ENCODE measurements at regions not wholly inside any gene's neighbourhood (a gene's known extent, or its start where the extent isn't known, plus 50 kb on each side); places are given as distances from the start of the nearest gene placed in this dataset.

DNA sequence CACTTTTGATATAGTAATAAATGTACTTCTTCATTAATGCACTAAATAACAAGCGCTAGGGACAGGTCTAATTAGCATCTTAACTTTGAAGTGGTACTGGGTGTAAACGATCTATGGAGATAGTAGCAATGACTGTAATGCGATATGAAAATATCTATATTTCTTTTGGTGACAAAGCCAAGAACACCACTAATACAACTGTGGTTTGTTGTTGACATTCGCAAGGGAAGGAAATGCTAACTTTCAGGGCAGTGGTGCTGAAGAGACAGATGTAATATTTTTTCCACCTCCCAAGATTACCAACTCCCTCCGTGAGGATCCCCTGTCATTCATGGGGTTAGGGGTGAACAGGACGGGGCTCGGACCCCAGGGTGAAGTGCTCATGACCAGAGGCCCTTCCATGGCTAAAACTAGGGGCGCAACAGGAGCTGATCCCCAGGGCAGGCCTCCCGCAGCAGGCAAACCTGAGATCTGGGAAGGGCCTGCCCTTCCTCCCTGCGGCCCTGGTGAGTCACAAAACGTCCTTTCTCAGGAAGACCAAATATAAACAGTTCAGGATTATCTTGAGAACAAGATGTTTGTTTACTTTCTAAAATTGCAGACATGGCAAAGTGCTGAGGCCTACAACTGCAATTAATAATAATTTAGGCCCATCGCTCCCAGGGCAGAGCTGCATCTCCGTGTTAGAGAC is 65.0 kb upstream of the TOX2 start:
- no peak overlapping the region for H3K4me3 Mint-ChIP-seq
- H3K27me3 Mint-ChIP-seq (ENCODE audit: low read depth): no peaks in the 10 kb centered on the region; the same call in 1 of the 2 replicates
- DNase-seq (ENCODE audit: low spot score) (no peak), ATAC-seq (no peak)
- no peaks in the 10 kb centered on the region for H3K4me1 Mint-ChIP-seq
- H3K27ac Mint-ChIP-seq: no peak overlapping the region
- no peaks in the 10 kb centered on the region for H3K9me3 Mint-ChIP-seq
- H3K36me3 Mint-ChIP-seq: no peaks in the 10 kb centered on the region
- POLR2A ChIA-PET: no interaction called here
- TF ChIP-seq JAZF1 (CRISPR knock-in tag; IDR thresholded peaks at IDR 0.05) (no peak), TEAD4 (CRISPR knock-in tag; IDR thresholded peaks at IDR 0.05) (no peak), ZNF219 (CRISPR knock-in tag; IDR thresholded peaks at IDR 0.05; ENCODE audit: borderline replicate concordance) (no peak), ZNF423 (CRISPR knock-in tag; IDR thresholded peaks at IDR 0.05) (no peak), RORB (CRISPR knock-in tag; IDR thresholded peaks at IDR 0.05) (no peak), SP1 (CRISPR knock-in tag; conservative IDR thresholded peaks at IDR 0.05) (no peak), ZSCAN18 (CRISPR knock-in tag; IDR thresholded peaks at IDR 0.05) (no peak), SOX15 (CRISPR knock-in tag; IDR thresholded peaks at IDR 0.05) (no peak), PRDM15 (CRISPR knock-in tag; IDR thresholded peaks at IDR 0.05) (no peak), ZNF416 (CRISPR knock-in tag; IDR thresholded peaks at IDR 0.05) (no peak), GTF2I (CRISPR knock-in tag; conservative IDR thresholded peaks at IDR 0.05) (no peak), FOXK1 (CRISPR knock-in tag; IDR thresholded peaks at IDR 0.05) (no peak), ZNF263 (CRISPR knock-in tag; IDR thresholded peaks at IDR 0.05; ENCODE audit: low read depth) (no peak), JUN (CRISPR knock-in tag; IDR thresholded peaks at IDR 0.05) (no peak)
- TF ChIP-seq, protein P1, sequence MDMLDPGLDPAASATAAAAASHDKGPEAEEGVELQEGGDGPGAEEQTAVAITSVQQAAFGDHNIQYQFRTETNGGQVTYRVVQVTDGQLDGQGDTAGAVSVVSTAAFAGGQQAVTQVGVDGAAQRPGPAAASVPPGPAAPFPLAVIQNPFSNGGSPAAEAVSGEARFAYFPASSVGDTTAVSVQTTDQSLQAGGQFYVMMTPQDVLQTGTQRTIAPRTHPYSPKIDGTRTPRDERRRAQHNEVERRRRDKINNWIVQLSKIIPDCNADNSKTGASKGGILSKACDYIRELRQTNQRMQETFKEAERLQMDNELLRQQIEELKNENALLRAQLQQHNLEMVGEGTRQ (CRISPR knock-in tag; IDR thresholded peaks at IDR 0.05): no peak
- TF ChIP-seq, protein P2, sequence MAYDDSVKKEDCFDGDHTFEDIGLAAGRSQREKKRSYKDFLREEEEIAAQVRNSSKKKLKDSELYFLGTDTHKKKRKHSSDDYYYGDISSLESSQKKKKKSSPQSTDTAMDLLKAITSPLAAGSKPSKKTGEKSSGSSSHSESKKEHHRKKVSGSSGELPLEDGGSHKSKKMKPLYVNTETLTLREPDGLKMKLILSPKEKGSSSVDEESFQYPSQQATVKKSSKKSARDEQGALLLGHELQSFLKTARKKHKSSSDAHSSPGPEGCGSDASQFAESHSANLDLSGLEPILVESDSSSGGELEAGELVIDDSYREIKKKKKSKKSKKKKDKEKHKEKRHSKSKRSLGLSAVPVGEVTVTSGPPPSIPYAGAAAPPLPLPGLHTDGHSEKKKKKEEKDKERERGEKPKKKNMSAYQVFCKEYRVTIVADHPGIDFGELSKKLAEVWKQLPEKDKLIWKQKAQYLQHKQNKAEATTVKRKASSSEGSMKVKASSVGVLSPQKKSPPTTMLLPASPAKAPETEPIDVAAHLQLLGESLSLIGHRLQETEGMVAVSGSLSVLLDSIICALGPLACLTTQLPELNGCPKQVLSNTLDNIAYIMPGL (CRISPR knock-in tag; IDR thresholded peaks at IDR 0.05): no peak
- TF ChIP-seq, protein P3, sequence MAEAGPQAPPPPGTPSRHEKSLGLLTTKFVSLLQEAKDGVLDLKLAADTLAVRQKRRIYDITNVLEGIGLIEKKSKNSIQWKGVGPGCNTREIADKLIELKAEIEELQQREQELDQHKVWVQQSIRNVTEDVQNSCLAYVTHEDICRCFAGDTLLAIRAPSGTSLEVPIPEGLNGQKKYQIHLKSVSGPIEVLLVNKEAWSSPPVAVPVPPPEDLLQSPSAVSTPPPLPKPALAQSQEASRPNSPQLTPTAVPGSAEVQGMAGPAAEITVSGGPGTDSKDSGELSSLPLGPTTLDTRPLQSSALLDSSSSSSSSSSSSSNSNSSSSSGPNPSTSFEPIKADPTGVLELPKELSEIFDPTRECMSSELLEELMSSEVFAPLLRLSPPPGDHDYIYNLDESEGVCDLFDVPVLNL (CRISPR knock-in tag; IDR thresholded peaks at IDR 0.05; ENCODE audit: borderline replicate concordance, low read depth): no peak
- TF ChIP-seq, protein P4, sequence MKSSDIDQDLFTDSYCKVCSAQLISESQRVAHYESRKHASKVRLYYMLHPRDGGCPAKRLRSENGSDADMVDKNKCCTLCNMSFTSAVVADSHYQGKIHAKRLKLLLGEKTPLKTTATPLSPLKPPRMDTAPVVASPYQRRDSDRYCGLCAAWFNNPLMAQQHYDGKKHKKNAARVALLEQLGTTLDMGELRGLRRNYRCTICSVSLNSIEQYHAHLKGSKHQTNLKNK (CRISPR knock-in tag; IDR thresholded peaks at IDR 0.05): no peak
- TF ChIP-seq, protein P5, sequence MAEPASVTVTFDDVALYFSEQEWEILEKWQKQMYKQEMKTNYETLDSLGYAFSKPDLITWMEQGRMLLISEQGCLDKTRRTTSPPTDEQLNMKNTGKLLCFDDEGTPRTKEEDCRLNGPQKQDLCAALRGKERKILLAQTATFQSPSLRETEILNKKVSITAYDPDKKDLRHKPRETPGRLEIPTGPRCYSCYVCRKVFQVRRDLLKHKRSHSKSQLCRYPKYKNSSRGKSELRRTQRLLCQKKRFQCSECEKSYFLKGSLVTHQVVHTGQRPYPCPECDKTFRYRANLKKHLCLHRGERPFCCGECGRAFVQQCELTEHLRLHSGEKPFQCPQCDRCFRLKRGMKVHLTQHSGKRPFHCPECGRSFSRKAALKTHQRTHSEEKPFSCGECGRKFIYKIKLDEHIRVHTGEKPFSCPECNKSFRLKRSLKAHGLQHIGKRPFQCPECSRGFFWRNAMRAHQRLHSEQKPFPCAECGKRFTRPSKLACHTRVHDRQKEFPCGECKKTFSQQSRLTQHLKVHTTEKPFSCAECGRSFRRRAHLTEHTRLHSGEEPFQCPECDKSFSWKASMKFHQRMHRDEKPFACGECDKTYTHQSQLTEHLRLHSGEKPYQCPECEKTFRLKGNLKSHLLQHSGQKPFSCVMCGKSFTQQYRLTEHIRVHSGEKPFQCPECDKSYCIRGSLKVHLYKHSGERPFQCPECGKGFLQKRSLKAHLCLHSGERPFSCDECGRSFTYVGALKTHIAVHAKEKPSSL (CRISPR knock-in tag; conservative IDR thresholded peaks at IDR 0.05): no peak
- CTCF ChIA-PET: interaction anchor here (0.6 to 1.4 kb wide), 2 partner anchors 9 kb away, joined by 6 to 7 read pairs; no protein-coding TSS in a partner anchor
